ENCODE measurements at regions not wholly inside any gene's neighbourhood (a gene's known extent, or its start where the extent isn't known, plus 50 kb on each side); places are given as distances from the start of the nearest gene placed in this dataset.

- TF ChIP-seq POLR2AphosphoS5 (IDR thresholded peaks at IDR 0.05) (no peak), CTCF (IDR thresholded peaks at IDR 0.05 in 8 of 11, conservative IDR thresholded peaks at IDR 0.05 in 3 of 11) (no peak)
These were observed 78.5 kb upstream of the PKP2 start for GRCh38 chr12:32975122-32975521.

All from spleen (tissue), 7 donors.